ENCODE measurements at regions not wholly inside any gene's neighbourhood (a gene's known extent, or its start where the extent isn't known, plus 50 kb on each side); places are given as distances from the start of the nearest gene placed in this dataset.
A peak's percentile ranks its signal among the peaks of the same experiment; 100 is the strongest.

DNA sequence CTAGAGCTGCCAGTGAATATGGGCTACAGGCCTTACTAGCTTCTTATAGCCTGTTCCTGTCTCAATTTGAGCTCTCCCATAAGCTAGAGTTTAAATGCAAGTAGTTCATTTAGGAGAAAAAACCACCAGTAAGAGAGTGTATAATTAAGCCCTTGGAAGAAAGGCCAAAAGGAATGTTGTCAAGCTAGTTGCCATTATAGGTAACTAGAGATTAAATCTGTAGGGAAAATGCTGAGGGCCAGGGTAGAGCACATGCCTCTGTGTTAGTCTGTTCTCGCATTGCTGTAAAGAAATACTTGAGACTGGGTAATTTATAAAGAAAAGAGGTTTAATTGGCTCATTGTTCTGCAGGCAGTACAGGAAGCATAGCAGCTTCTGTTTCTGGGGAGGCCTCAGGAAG, 410.2 kb downstream of the MID1IP1 start:
- Histone ChIP-seq H3K36me3 (ENCODE audit: control insufficient read depth, insufficient read depth, low read length) (no peaks in the 10 kb centered on the region), H3K4me3 (ENCODE audit: low read length) (no peak overlapping the region), H3K27me3 (ENCODE audit: control insufficient read depth, insufficient read depth, low read length) (no peaks in the 10 kb centered on the region), H3K9me3 (ENCODE audit: control insufficient read depth, insufficient read depth, low read length) (no peaks in the 10 kb centered on the region), H3K27ac (ENCODE audit: low read length) (no peak overlapping the region), H3K4me1 (ENCODE audit: control insufficient read depth, insufficient read depth, low read length) (no peaks in the 10 kb centered on the region)
- DNase-seq (no peak), ATAC-seq (no peak)
- intact Hi-C loops (cut with micrococcal nuclease), result no loop called here
- TF ChIP-seq, protein P1, sequence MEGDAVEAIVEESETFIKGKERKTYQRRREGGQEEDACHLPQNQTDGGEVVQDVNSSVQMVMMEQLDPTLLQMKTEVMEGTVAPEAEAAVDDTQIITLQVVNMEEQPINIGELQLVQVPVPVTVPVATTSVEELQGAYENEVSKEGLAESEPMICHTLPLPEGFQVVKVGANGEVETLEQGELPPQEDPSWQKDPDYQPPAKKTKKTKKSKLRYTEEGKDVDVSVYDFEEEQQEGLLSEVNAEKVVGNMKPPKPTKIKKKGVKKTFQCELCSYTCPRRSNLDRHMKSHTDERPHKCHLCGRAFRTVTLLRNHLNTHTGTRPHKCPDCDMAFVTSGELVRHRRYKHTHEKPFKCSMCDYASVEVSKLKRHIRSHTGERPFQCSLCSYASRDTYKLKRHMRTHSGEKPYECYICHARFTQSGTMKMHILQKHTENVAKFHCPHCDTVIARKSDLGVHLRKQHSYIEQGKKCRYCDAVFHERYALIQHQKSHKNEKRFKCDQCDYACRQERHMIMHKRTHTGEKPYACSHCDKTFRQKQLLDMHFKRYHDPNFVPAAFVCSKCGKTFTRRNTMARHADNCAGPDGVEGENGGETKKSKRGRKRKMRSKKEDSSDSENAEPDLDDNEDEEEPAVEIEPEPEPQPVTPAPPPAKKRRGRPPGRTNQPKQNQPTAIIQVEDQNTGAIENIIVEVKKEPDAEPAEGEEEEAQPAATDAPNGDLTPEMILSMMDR (IDR thresholded peaks at IDR 0.05), result no peak
- Mint-ChIP-seq H3K4me1 (no peaks in the 10 kb centered on the region), H3K27me3 (ENCODE audit: low read depth in 2 of 2) (peaks cover 4 to 13% of the 10 kb centered on the region in 2 donors), H3K9me3 (no peaks in the 10 kb centered on the region), H3K27ac (no peak overlapping the region), H3K4me3 (no peak overlapping the region), H3K36me3 (no peaks in the 10 kb centered on the region)
- 0% methylated on average over 1 of the region's 1 CpG for WGBS (ENCODE audit: insufficient coverage)

DNA sequence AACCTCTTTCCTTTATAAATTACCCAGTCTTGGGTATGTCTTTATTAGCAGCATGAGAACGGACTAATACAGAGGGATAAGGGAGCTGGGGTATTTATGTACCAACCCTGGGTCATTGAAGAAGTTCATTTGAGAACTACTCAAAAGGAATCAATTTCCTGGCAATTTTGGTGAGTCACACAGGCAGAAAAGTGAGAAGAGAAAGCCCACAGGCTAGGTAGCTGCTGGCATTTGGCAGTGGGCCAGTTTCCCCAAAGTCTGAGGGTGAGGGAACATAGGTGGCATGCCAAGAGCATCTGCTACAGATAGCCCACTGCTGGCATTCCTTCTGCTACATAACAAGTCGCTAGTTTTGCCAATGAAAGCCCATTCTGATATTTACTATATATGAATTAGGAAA, 411.2 kb downstream of the MID1IP1 start:
- Histone ChIP-seq H3K4me1 (ENCODE audit: control insufficient read depth, insufficient read depth, low read length) (no peaks in the 10 kb centered on the region), H3K27me3 (ENCODE audit: control insufficient read depth, insufficient read depth, low read length) (no peaks in the 10 kb centered on the region), H3K4me3 (ENCODE audit: low read length) (no peak overlapping the region), H3K27ac (ENCODE audit: low read length) (no peak overlapping the region), H3K9me3 (ENCODE audit: control insufficient read depth, insufficient read depth, low read length) (no peaks in the 10 kb centered on the region), H3K36me3 (ENCODE audit: control insufficient read depth, insufficient read depth, low read length) (no peaks in the 10 kb centered on the region)
- TF ChIP-seq, protein P1 (IDR thresholded peaks at IDR 0.05), result no peak
- Mint-ChIP-seq H3K27ac (no peak overlapping the region), H3K4me1 (no peaks in the 10 kb centered on the region), H3K27me3 (ENCODE audit: low read depth in 2 of 2) (peaks cover 6 to 23% of the 10 kb centered on the region in 2 donors), H3K36me3 (no peaks in the 10 kb centered on the region), H3K4me3 (no peak overlapping the region), H3K9me3 (no peaks in the 10 kb centered on the region)
- no peak for ATAC-seq
- peak in 1 of 2 donors; percentile 2 for DNase-seq
- 80% methylated on average over 1 of the region's 2 CpGs for WGBS (ENCODE audit: insufficient coverage)
- intact Hi-C loops (cut with micrococcal nuclease), result no loop called here

DNA sequence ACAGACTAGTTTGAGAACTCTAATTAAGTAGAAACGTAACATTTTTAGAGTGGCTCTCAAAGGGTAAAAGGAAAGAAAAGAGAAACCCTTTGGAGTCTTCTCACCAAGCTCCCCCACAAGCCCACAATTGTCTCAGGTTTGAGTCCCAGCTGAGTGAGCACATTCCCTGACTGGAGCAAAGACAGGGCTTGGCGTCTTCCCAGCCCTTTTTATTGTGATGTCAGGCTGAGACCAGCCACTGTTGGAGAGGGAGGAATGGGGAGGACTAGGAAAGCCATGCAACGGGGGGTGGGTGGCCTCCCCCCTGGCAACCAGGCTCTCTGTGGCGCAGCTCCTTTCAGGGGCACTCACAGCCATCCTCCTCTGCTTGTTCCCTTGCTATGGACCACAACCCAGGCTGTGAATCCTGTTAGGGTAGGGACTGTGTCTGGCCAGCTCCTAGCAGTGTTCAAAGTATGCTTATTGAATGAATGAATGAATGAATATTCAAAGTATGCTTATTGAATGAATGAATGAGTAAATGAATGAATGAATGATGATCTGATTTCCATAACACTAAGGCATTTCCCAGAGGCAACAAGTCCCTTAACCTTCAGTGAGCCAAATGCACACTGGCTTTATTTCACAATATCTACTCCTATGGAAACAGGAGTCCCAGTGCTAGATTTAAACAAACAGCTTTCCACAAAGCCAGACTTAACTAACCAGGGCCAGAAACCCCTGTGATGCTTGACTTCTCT, 413.3 kb downstream of the MID1IP1 start:
- DNase-seq (no peak), ATAC-seq (no peak)
- Histone ChIP-seq H3K4me3 (ENCODE audit: low read length) (no peak overlapping the region), H3K27ac (ENCODE audit: low read length) (no peak overlapping the region), H3K9me3 (ENCODE audit: control insufficient read depth, insufficient read depth, low read length) (no peaks in the 10 kb centered on the region), H3K36me3 (ENCODE audit: control insufficient read depth, insufficient read depth, low read length) (no peaks in the 10 kb centered on the region), H3K4me1 (ENCODE audit: control insufficient read depth, insufficient read depth, low read length) (no peaks in the 10 kb centered on the region), H3K27me3 (ENCODE audit: control insufficient read depth, insufficient read depth, low read length) (no peaks in the 10 kb centered on the region)
- no peaks in the 10 kb centered on the region for H3K4me1 Mint-ChIP-seq
- intact Hi-C loops (cut with micrococcal nuclease), result no loop called here
- peaks cover 6 to 41% of the 10 kb centered on the region in 2 donors for H3K27me3 Mint-ChIP-seq (ENCODE audit: low read depth in 2 of 2)
- no peaks in the 10 kb centered on the region for H3K36me3 Mint-ChIP-seq
- 76% methylated on average over 2 of the region's 4 CpGs for WGBS (ENCODE audit: insufficient coverage)
- H3K9me3 Mint-ChIP-seq, result no peaks in the 10 kb centered on the region
- no peak overlapping the region for H3K27ac Mint-ChIP-seq
- no peak overlapping the region for H3K4me3 Mint-ChIP-seq
- TF ChIP-seq, protein P1 (IDR thresholded peaks at IDR 0.05), result no peak

DNA sequence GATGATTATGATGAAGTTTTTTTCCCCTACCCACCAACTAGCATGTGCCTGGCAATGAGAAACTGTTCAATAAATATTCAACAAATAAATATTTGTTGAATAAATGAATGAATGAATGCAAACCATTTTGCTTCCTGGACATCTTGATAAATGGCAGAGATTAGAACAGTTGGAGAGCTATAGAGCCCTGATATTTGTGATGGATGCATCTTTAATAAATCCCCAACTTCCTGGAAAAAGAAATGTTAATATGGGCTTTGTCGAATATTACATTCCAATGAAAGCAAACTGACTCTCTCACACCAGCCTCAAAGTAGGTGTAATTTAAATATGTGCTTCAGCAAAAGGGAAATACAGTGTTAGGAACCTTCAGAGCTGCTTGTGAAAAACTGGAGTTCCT, 419.7 kb downstream of the MID1IP1 start:
- H3K27me3 Mint-ChIP-seq (ENCODE audit: low read depth in 2 of 2), result peaks cover 2 to 63% of the 10 kb centered on the region in 2 donors
- H3K36me3 ChIP-seq (ENCODE audit: control insufficient read depth, insufficient read depth, low read length), result no peaks in the 10 kb centered on the region
- H3K27me3 ChIP-seq (ENCODE audit: control insufficient read depth, insufficient read depth, low read length), result no peaks in the 10 kb centered on the region
- no peaks in the 10 kb centered on the region for H3K4me1 Mint-ChIP-seq
- no peaks in the 10 kb centered on the region for H3K36me3 Mint-ChIP-seq
- no peak overlapping the region for H3K27ac ChIP-seq (ENCODE audit: low read length)
- H3K27ac Mint-ChIP-seq, result no peak overlapping the region
- ATAC-seq (no peak), DNase-seq (no peak)
- no peaks in the 10 kb centered on the region for H3K9me3 Mint-ChIP-seq
- intact Hi-C loops (cut with micrococcal nuclease), result no loop called here
- H3K4me3 Mint-ChIP-seq, result no peak overlapping the region
- TF ChIP-seq, protein P1 (IDR thresholded peaks at IDR 0.05), result no peak
- no peaks in the 10 kb centered on the region for H3K9me3 ChIP-seq (ENCODE audit: control insufficient read depth, insufficient read depth, low read length)
- H3K4me3 ChIP-seq (ENCODE audit: low read length), result no peak overlapping the region
- no CpG with 5 or more reads among the region's 1 CpG for WGBS (ENCODE audit: insufficient coverage)
- no peaks in the 10 kb centered on the region for H3K4me1 ChIP-seq (ENCODE audit: control insufficient read depth, insufficient read depth, low read length)

Data from natural killer cell (primary cell).